SK-N-SH (cell line): ENCODE measurements at regions not wholly inside any gene's neighbourhood (a gene's known extent, or its start where the extent isn't known, plus 50 kb on each side); places are given as distances from the start of the nearest gene placed in this dataset.

ENCODE experiments used
- CTCF ChIA-PET: fragments of 300-600, 350-600 bp; formaldehyde crosslinking; extraction: SDS; loops from one replicate; lab custom pipeline; 2021; lab: Yijun Ruan, JAX
- POLR2A ChIA-PET: fragments of 350-600 bp; sonication (Branson Sonifier 250); formaldehyde crosslinking; extraction: SDS; loops from one replicate; lab custom pipeline; 2020; ENCODE audit warnings: antibody characterized with exemption, inconsistent platforms; lab: Yijun Ruan, JAX
- DNase-seq: peaks from one replicate; pipeline ENCODE4 v3.0.0; 2012
- H2AFZ ChIP-seq: fragments of 200-600 bp; sonication (generic); 2 replicates; pipeline ENCODE4 v1.8.1; 2016; ENCODE audit warnings: antibody characterized with exemption, mild to moderate bottlenecking, low read depth
- H3F3A ChIP-seq: fragments of 200-600 bp; sonication (generic); replicated peaks from 2 replicates; pipeline ENCODE3; 2016; ENCODE audit warnings: antibody characterized with exemption, mild to moderate bottlenecking; ENCODE audit not compliant: insufficient read depth
- H3K27ac ChIP-seq, 2 experiments: fragments of 200-500 bp in 1 of 2; fragments of 200-600 bp in 1 of 2; sonication (Bioruptor generic) in 1 of 2; sonication (generic), shearing (Covaris generic) in 1 of 2; 2 replicates each; pipeline versions ENCODE4 v1.5.1 to v1.6.1; 2014 to 2016; ENCODE audit warnings: low read depth in 2 of 2, inconsistent platforms in 1 of 2, low read length in 1 of 2, mild to moderate bottlenecking in 1 of 2, mixed read lengths in 1 of 2
- H3K27me3 ChIP-seq: fragments of 200-600 bp; sonication (generic), shearing (Covaris generic); 2 replicates; pipeline ENCODE4 v1.6.1; 2016; ENCODE audit warnings: mixed run types; ENCODE audit not compliant: insufficient read depth
- H3K36me3 ChIP-seq, 2 experiments: fragments of 200-500 bp in 1 of 2; fragments of 200-600 bp in 1 of 2; sonication (Bioruptor generic) in 1 of 2; sonication (generic) in 1 of 2; replicated peaks in 1 of 2; 2 replicates each; pipeline versions ENCODE3 to v1.5.1; 2014 to 2016; ENCODE audit warnings: low read length in 1 of 2, mild to moderate bottlenecking in 1 of 2; ENCODE audit not compliant: insufficient read depth in 2 of 2, control insufficient read depth in 1 of 2
- H3K4me1 ChIP-seq, 2 experiments: fragments of 200-500 bp in 1 of 2; fragments of 200-600 bp in 1 of 2; sonication (Bioruptor generic) in 1 of 2; sonication (generic), shearing (Covaris generic) in 1 of 2; 2 replicates each; pipeline versions ENCODE4 v1.5.1 to v1.6.1; 2014 to 2016; ENCODE audit warnings: low read depth in 1 of 2, low read length in 1 of 2, mixed run types in 1 of 2; ENCODE audit not compliant: insufficient read depth in 2 of 2, control insufficient read depth in 1 of 2
- H3K4me2 ChIP-seq: fragments of 200-600 bp; sonication (generic), shearing (Covaris generic); 2 replicates; pipeline ENCODE4 v1.6.1; 2017; ENCODE audit warnings: mixed run types
- H3K4me3 ChIP-seq, 2 experiments: fragments of 200-500 bp in 1 of 2; fragments of 200-600 bp in 1 of 2; sonication (Bioruptor generic) in 1 of 2; sonication (generic), shearing (Covaris generic) in 1 of 2; 2 replicates each; pipeline versions ENCODE4 v1.5.1 to v1.8.1; 2014 to 2016; ENCODE audit warnings: low read depth in 2 of 2, inconsistent platforms in 1 of 2, low read length in 1 of 2, mild to moderate bottlenecking in 1 of 2, mixed read lengths in 1 of 2, moderate library complexity in 1 of 2
- H3K79me2 ChIP-seq: fragments of 200-600 bp; sonication (generic); 2 replicates; pipeline ENCODE4 v1.8.1; 2017; ENCODE audit warnings: mild to moderate bottlenecking; ENCODE audit not compliant: insufficient read depth
- H3K9ac ChIP-seq: fragments of 200-600 bp; sonication (generic); 2 replicates; pipeline ENCODE4 v1.6.1; 2017; ENCODE audit warnings: mixed run types
- H3K9me2 ChIP-seq: fragments of 200-600 bp; sonication (generic); 2 replicates; pipeline ENCODE4 v1.6.1; 2017; ENCODE audit warnings: mixed run types
- H3K9me3 ChIP-seq: fragments of 200-600 bp; sonication (generic); 2 replicates; pipeline ENCODE4 v1.6.1; 2017; ENCODE audit warnings: mixed run types, mild to moderate bottlenecking, moderate library complexity
- H4K20me1 ChIP-seq: fragments of 200-600 bp; sonication (generic); 2 replicates; pipeline ENCODE4 v1.6.1; 2017; ENCODE audit warnings: mild to moderate bottlenecking, mixed run types; ENCODE audit not compliant: insufficient read depth
- CTCF ChIP-seq: fragments of 200-600 bp; sonication (generic); IDR thresholded peaks from 2 replicates; pipeline ENCODE4 v1.6.1; 2017; ENCODE audit warnings: antibody characterized with exemption, mild to moderate bottlenecking, moderate library complexity
- EP300 ChIP-seq, 2 experiments: IDR thresholded peaks; 2 replicates each; pipeline versions ENCODE4 v1.4.0 to v1.6.1; 2012; ENCODE audit warnings: borderline replicate concordance in 1 of 2, low read depth in 1 of 2, low read length in 1 of 2
- FOSL2 ChIP-seq: IDR thresholded peaks from 2 replicates; pipeline ENCODE4 v1.4.0; 2012; ENCODE audit warnings: low read depth, mild to moderate bottlenecking, moderate library complexity, borderline replicate concordance
- FOXJ3 ChIP-seq: sonication (generic); formaldehyde crosslinking; IDR thresholded peaks from 2 replicates; pipeline ENCODE4 v1.5.1; 2020; ENCODE audit warnings: mild to moderate bottlenecking, missing genetic modification reagents
- FOXM1 ChIP-seq: IDR thresholded peaks from 2 replicates; pipeline ENCODE4 v1.4.0; 2012; ENCODE audit warnings: low read depth, mild to moderate bottlenecking
- GABPA ChIP-seq: IDR thresholded peaks from 2 replicates; pipeline ENCODE4 v1.4.0; 2012; ENCODE audit warnings: low read depth, mild to moderate bottlenecking
- GATA2 ChIP-seq: sonication (generic); formaldehyde crosslinking; IDR thresholded peaks from 2 replicates; pipeline ENCODE4 v1.5.0; 2020; ENCODE audit warnings: mild to moderate bottlenecking, missing genetic modification reagents
- IRF3 ChIP-seq: fragments of 150-350 bp; IDR thresholded peaks from 2 replicates; pipeline ENCODE4 v1.6.1; 2016; ENCODE audit warnings: mild to moderate bottlenecking, low read depth, low read length
- JUND ChIP-seq: IDR thresholded peaks from 2 replicates; pipeline ENCODE4 v1.4.0; 2012
- NFIC ChIP-seq: IDR thresholded peaks from 2 replicates; pipeline ENCODE4 v1.4.0; 2012; ENCODE audit warnings: borderline replicate concordance
- PBX3 ChIP-seq: IDR thresholded peaks from 2 replicates; pipeline ENCODE4; 2012
- RCOR1 ChIP-seq: fragments of 150-350 bp; IDR thresholded peaks from 2 replicates; pipeline ENCODE4 v1.6.1; 2017; ENCODE audit warnings: antibody characterized with exemption, low read length
- REST ChIP-seq: IDR thresholded peaks from 2 replicates; pipeline ENCODE4 v1.6.1; 2012; ENCODE audit warnings: mild to moderate bottlenecking, low read depth, low read length, moderate library complexity
- RFX5 ChIP-seq: IDR thresholded peaks from 2 replicates; pipeline ENCODE4 v1.6.1; 2012; ENCODE audit warnings: mild to moderate bottlenecking, improper control_type of control experiment, low read length
- RXRA ChIP-seq: IDR thresholded peaks from 2 replicates; pipeline ENCODE4 v1.4.0; 2012; ENCODE audit warnings: low read depth, mild to moderate bottlenecking, borderline replicate concordance
- SIN3A ChIP-seq: IDR thresholded peaks from 2 replicates; pipeline ENCODE4 v1.6.1; 2012; ENCODE audit warnings: low read depth, mild to moderate bottlenecking, low read length, moderate library complexity, borderline replicate concordance
- TAF1 ChIP-seq: IDR thresholded peaks from 2 replicates; pipeline ENCODE4 v1.6.1; 2012; ENCODE audit warnings: low read depth, mild to moderate bottlenecking, low read length, moderate library complexity, borderline replicate concordance
- TCF12 ChIP-seq: IDR thresholded peaks from 2 replicates; pipeline ENCODE4 v1.4.0; 2012
- USF1 ChIP-seq: IDR thresholded peaks from 2 replicates; pipeline ENCODE4 v1.4.0; 2012; ENCODE audit warnings: low read depth, borderline replicate concordance
- ZBTB33 ChIP-seq: IDR thresholded peaks from 2 replicates; pipeline ENCODE4 v1.4.0; 2012; ENCODE audit warnings: low read depth, borderline replicate concordance
- WGBS: methylation state at CpG from one replicate; pipeline ENCODE4 v1.1.6; 2017; ENCODE audit warnings: low lambda C conversion rate; 5-methylcytosine and 5-hydroxymethylcytosine counted together

DNA sequence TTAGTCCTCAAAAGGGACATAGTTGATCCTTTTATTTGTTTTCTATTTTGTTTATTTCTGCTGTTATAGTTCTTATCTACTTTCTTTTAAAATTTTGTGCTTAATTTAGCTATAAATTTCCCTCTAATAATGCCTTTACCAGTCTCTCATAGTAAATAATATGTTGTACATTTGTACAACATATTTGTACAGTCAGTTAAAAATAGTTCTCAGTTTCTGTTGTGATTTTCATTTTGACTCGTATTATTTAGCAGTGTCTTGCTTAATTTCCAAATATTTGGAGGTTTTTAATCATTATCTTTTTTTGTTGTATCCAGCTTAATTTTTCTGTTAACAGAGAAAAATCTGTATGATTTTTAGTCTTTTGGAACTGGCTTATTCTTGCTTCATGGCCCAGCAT lies 443.6 kb upstream of the TRIB2 start:
- no peaks in the 10 kb centered on the region for H3K79me2 ChIP-seq

More for the DNA sequence above, 443.6 kb upstream of the TRIB2 start:
- H3K36me3 ChIP-seq: no peaks in the 10 kb centered on the region
- no peaks in the 10 kb centered on the region for H3K9me2 ChIP-seq
- CTCF ChIA-PET: interaction anchor here (0.6 kb wide), 1 partner anchor 152 kb away, joined by 3 read pairs; no protein-coding TSS in a partner anchor
- no peak overlapping the region for H3K4me2 ChIP-seq
- H2AFZ ChIP-seq: no peak overlapping the region
- no peaks in the 10 kb centered on the region for H4K20me1 ChIP-seq
- TF ChIP-seq RXRA (no peak), EP300 (IDR thresholded peaks at IDR 0.05; ENCODE audit: borderline replicate concordance in 1 of 2, low read depth in 1 of 2, low read length in 1 of 2) (no peak), FOSL2 (no peak), SIN3A (no peak), TAF1 (no peak), IRF3 (no peak), GATA2 (CRISPR knock-in tag) (no peak), GABPA (no peak), JUND (no peak), CTCF (no peak), FOXM1 (no peak), NFIC (no peak), FOXJ3 (CRISPR knock-in tag) (no peak), USF1 (no peak), PBX3 (no peak), TCF12 (no peak), ZBTB33 (no peak), REST (no peak), RCOR1 (no peak), RFX5 (no peak)
- TF ChIP-seq, all 33 proteins: peak for 0
- Histone ChIP-seq H3K4me3 (no peak overlapping the region), H3K4me1 (peaks cover 0 to 14% of the 10 kb centered on the region in 2 experiments; a peak in 2 of 4 replicates), H3K27ac (no peak overlapping the region), H3K9me3 (no peaks in the 10 kb centered on the region), H3K9ac (no peak overlapping the region), H3F3A (no peaks in the 10 kb centered on the region), H3K27me3 (no peaks in the 10 kb centered on the region)
- POLR2A ChIA-PET: no interaction called here
- 78% methylated on average over 1 of the region's 1 CpG for WGBS
- no peak for DNase-seq
